ENCODE measurements at regions not wholly inside any gene's neighbourhood (a gene's known extent, or its start where the extent isn't known, plus 50 kb on each side); places are given as distances from the start of the nearest gene placed in this dataset.
"Not testable (repeated sequence)": the region's sequence is repeated elsewhere in the genome, so short reads cannot be mapped to it uniquely, and the experiment has no call there.

GRCh38 chr4:188596021-188596420 lies 456.8 kb downstream of the TRIML1 start:
- DNase-seq, result no peak

DNA sequence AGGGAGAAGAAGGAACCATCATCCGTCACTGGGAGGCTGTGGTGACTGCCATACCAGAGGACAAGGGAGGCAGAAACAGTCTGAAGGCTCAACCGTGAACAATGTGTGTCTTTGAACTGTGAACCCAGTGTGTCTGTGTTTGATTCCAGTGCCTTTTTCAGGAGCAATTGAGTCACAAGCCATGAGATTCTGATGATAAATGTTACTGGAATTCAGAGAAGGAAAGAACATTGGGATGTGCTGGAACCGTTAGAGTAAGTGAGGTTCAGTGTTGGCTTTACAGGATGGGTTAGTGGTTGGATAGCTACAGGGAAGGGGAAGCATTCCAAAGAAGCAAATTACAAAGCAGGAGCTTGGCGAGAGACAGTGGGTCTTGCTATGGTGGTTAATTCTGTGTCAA lies 464.4 kb downstream of the TRIML1 start:
- DNase-seq, result no peak

DNA sequence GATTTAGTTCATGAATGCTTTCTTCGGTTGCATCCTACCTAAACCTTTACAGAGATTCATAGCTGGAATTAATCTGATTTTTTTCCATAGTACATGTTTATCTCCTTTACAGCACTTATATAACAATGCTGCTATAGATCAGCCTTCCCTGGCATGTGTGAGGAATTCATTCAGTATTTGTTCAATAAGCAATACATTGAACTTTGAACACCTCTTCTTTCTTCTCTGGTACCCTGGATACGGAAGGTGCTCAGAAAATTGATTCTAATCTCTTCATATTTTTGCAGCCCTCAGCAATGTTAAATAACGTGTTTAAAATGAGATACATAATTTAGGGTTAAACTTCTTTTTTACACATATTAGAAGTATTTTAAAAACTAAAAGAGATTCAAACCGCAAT lies 467.4 kb downstream of the TRIML1 start:
- DNase-seq, result no peak

DNA sequence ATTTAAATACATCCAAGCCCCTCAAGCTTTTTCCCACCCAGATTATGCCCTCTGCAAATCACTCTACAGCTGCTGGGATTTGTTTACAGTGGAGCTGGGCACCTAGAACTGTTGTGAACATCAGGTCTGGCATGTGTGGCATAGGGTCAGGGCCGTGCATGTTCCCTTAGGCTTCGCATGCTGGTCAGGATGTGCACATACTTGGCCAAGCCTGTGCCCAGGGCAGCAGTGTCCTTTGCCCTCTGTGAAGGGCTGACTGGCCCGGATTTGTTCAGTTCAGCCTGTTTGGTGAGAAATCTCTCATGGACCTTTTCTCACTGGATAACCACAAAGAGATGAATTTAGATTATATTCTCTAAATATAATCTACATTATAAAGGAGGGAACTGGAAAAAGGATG lies 471.9 kb downstream of the TRIML1 start:
- DNase-seq, result no peak

DNA sequence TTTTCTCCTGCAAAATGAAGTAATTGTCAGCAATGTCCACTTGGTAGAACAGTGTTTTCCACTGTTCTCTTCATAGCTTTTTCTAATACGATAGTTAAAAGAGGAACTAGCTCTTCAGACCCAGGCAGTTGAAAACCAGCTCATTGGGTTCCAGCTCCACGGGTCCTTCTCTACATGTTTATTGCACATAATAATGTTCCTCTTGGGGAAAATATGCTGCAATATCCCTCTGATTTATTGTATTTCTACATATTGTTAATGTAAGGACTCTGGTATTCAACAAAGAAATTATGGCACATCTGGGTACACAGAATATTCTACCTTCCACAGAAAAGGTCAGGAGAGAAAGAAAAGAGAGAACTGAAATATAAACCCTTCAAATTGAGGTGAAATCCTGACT lies 473.4 kb downstream of the TRIML1 start:
- DNase-seq, result no peak

GRCh38 chr4:188613976-188614375 lies 474.7 kb downstream of the TRIML1 start:
- DNase-seq, result no peak

- no peak for DNase-seq
Measured at GRCh38 chr4:188619456-188620149, 480.4 kb downstream of the TRIML1 start.

GRCh38 chr4:188620608-188621007 lies 481.4 kb downstream of the TRIML1 start:
- DNase-seq, result no peak

GRCh38 chr4:188623314-188623854 lies 484.1 kb downstream of the TRIML1 start:
- DNase-seq, result no peak

- DNase-seq, result no peak
Measured at GRCh38 chr4:188624370-188624769, 485.1 kb downstream of the TRIML1 start.

GRCh38 chr4:188627892-188628291 lies 488.7 kb downstream of the TRIML1 start:
- no peak for DNase-seq

- no peak for DNase-seq
Measured at GRCh38 chr4:188639479-188640100, 500.3 kb downstream of the TRIML1 start.

DNA sequence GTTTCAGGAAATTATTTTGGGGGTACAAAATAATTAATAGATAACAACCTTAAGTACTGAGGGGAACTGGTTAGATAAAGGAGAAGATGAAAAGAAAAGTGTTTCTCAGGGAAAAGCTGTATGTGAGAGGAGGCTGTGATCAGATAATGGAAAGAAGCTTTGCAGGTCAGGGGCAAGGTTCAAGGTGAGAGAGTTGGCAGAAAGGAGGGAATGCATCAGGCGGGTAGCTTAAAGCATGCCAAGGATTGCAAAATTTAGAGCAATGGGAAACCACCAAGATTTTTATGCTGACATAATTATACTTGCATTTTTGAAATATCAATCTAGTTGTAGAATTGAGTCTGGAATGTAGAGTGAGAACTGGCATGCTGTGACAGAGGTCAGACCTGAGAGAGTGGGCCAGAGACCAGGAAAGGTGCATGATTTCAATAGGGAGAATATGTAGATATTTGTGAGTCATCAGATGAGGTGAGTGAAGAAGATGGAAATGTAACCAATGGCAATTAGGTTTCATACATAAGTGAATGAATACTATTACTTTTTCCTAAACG lies 508.7 kb downstream of the TRIML1 start:
- DNase-seq, result no peak

- no peak for DNase-seq
Measured at GRCh38 chr4:188649635-188650034, 510.4 kb downstream of the TRIML1 start.

DNA sequence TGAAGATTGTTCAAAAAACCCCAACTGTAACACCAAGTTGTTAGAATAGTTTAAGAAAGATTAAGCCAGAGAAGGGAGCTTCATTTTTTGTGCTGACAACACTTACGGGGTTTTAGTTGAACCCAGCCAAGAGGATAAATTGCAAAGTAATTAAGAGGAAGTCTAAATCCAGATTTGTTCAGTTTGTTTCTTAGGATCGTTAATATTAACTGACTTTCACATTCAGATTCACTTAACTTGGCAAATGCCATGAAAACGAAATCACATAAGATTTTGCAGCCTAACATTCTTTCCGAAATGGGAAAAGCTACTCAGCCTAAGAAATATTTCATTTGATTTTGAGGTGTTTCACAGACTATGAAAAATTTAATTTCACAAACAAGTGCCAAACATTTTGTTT lies 511.3 kb downstream of the TRIML1 start:
- DNase-seq, result no peak

GRCh38 chr4:188657365-188657764 lies 518.1 kb downstream of the TRIML1 start:
- no peak for DNase-seq

DNA sequence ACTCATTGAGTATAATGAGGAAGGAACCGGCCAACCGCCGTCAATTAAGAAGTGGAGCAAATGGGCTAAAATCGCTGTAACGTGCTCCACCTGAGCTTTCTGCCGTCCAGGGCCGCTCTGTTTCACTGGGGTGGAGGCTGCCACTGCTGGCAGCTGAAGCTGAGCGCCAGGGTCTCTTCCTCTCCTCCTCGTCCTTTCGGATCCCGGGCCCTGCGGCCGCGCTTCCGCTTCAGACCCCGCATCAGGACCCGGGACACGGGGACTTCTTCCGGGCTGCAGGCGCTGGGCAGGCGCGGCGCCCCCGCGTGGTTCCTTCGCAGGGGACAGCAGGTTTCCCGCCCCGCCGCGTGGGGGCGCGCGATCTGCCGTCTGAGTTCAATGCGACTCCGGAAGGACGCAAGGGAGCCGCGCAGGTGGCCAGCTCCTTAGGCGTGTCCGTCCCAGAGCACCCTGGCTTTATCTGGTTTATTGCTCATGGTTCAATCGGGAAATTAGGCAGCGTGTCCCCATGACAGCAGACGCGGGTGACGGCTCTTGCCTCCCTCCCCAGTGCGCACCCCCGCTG lies 519.8 kb downstream of the TRIML1 start:
- no peak for DNase-seq

- no peak for DNase-seq
Measured at GRCh38 chr4:188660796-188661195, 521.6 kb downstream of the TRIML1 start.

- DNase-seq, result no peak
Measured at GRCh38 chr4:188661502-188661901, 522.3 kb downstream of the TRIML1 start.

- no peak for DNase-seq
Measured at GRCh38 chr4:188663369-188663768, 524.1 kb downstream of the TRIML1 start.

- no peak for DNase-seq
Measured at GRCh38 chr4:188665491-188666457, 526.5 kb downstream of the TRIML1 start.

- not testable (repeated sequence) for DNase-seq
Measured at GRCh38 chr4:188678691-188679090, 539.5 kb downstream of the TRIML1 start.
